Panc1 (cell line): ENCODE measurements at regions not wholly inside any gene's neighbourhood (a gene's known extent, or its start where the extent isn't known, plus 50 kb on each side); places are given as distances from the start of the nearest gene placed in this dataset.

ENCODE experiments used
- ATAC-seq: fragments of 200-7000 bp; cut with Tn5 transposase; 2 replicates; pipeline ENCODE4 v1.9.1; 2020; ENCODE audit warnings: mild to moderate bottlenecking, moderate library complexity
- BruUV-seq: library from RNA; stranded (reverse); fragments of 400-500 nt; replicated peaks from 2 replicates; lab custom pipeline; 2021; lab: Mats Ljungman, UMichigan
- CTCF ChIA-PET: fragments of 300-600 bp; sonication (Branson Sonifier 250); formaldehyde crosslinking; loops from one replicate; lab custom pipeline; 2022; ENCODE audit warnings: antibody characterized with exemption; lab: Charles Lee
- POLR2A ChIA-PET: fragments of 300-600 bp; sonication (Branson Sonifier 250); formaldehyde crosslinking; loops from one replicate; lab custom pipeline; 2022; ENCODE audit warnings: antibody characterized with exemption; lab: Charles Lee
- DNase-seq: peaks from one replicate; pipeline ENCODE4 v3.0.0-alpha.2; 2010; ENCODE audit warnings: low read depth, low spot score
- H3K27ac ChIP-seq: 2 replicates; pipeline ENCODE4 v1.5.1; 2011; ENCODE audit warnings: mild to moderate bottlenecking, low read length, inconsistent platforms
- H3K27me3 ChIP-seq: fragments of 200-500 bp; sonication (Bioruptor generic); 2 replicates; pipeline ENCODE4 v1.6.0; 2014; ENCODE audit warnings: low read length, inconsistent platforms; ENCODE audit not compliant: control insufficient read depth, insufficient read depth
- H3K36me3 ChIP-seq: fragments of 200-500 bp; sonication (Bioruptor generic); 2 replicates; pipeline ENCODE4 v1.5.1; 2014; ENCODE audit warnings: inconsistent platforms, mild to moderate bottlenecking, low read length, moderate library complexity; ENCODE audit not compliant: control insufficient read depth, insufficient read depth
- H3K4me1 ChIP-seq: 2 replicates; pipeline ENCODE4 v1.5.1; 2011; ENCODE audit warnings: inconsistent platforms, mild to moderate bottlenecking, low read length, moderate library complexity; ENCODE audit not compliant: control insufficient read depth, insufficient read depth
- H3K4me3 ChIP-seq, 2 experiments: 2 replicates each; pipeline ENCODE4 v1.5.1; 2011 to 2012; ENCODE audit warnings: low read depth in 2 of 2, low read length in 2 of 2, mild to moderate bottlenecking in 2 of 2, inconsistent platforms in 1 of 2, moderate library complexity in 1 of 2
- H3K9me3 ChIP-seq: fragments of 200-500 bp; sonication (Bioruptor generic); 2 replicates; pipeline ENCODE4 v1.5.1; 2014; ENCODE audit warnings: low read depth, mild to moderate bottlenecking, inconsistent platforms, low read length, moderate library complexity; ENCODE audit not compliant: control insufficient read depth, insufficient read depth
- POLR2AphosphoS5 ChIP-seq: IDR thresholded peaks from 2 replicates; pipeline ENCODE4 v1.6.1; 2012; ENCODE audit warnings: mild to moderate bottlenecking, low read depth, low read length, moderate library complexity
- REST ChIP-seq, 2 experiments: IDR thresholded peaks; 2 replicates each; pipeline ENCODE4 v1.6.1; 2011 to 2012; ENCODE audit warnings: low read depth in 2 of 2, control low read depth in 1 of 2, low read length in 1 of 2, mild to moderate bottlenecking in 1 of 2, moderate library complexity in 1 of 2; ENCODE audit not compliant: insufficient read depth in 1 of 2
- SIN3A ChIP-seq: IDR thresholded peaks from 2 replicates; pipeline ENCODE4 v1.6.1; 2012; ENCODE audit warnings: low read depth, mild to moderate bottlenecking, low read length, moderate library complexity, borderline replicate concordance; ENCODE audit not compliant: insufficient read depth
- TCF7L2 ChIP-seq: IDR thresholded peaks from 2 replicates; pipeline ENCODE4 v1.6.1; 2011; ENCODE audit warnings: mild to moderate bottlenecking, low read depth, low read length, inconsistent platforms
- in situ Hi-C: cut with HindIII; loops from 2 replicates; pipeline ENCODE4 v1.10.0; 2016; ENCODE audit warnings: low sequenced_read_pairs, low pct_unique_long_range_greater_than_20kb
- intact Hi-C: fragments of 100-400 bp; cut with micrococcal nuclease; formaldehyde crosslinking; loops from one replicate; pipeline ENCODE4 v1.10.0; 2022; ENCODE audit not compliant: unreplicated experiment
- TF ChIP-seq, protein P1 (sequence below): fragments of 450-650 bp; IDR thresholded peaks from 2 replicates; pipeline ENCODE4 v1.5.1; 2017; ENCODE audit warnings: mild to moderate bottlenecking

- Histone ChIP-seq H3K27ac (no peak overlapping the region), H3K4me3 (no peak overlapping the region), H3K27me3 (no peaks in the 10 kb centered on the region), H3K4me1 (no peaks in the 10 kb centered on the region), H3K9me3 (no peaks in the 10 kb centered on the region), H3K36me3 (no peaks in the 10 kb centered on the region)
- ATAC-seq (no peak), DNase-seq (no peak)
- intact Hi-C loops = no loop called here
- CTCF ChIA-PET = no interaction called here
- in situ Hi-C loops = no loop called here
- POLR2A ChIA-PET = no interaction called here
- TF ChIP-seq REST (IDR thresholded peaks at IDR 0.05; ENCODE audit: insufficient read depth in 1 of 2, low read depth in 2 of 2, low read length in 1 of 2) (no peak), POLR2AphosphoS5 (no peak), SIN3A (no peak), TCF7L2 (no peak)
- TF ChIP-seq, protein P1, sequence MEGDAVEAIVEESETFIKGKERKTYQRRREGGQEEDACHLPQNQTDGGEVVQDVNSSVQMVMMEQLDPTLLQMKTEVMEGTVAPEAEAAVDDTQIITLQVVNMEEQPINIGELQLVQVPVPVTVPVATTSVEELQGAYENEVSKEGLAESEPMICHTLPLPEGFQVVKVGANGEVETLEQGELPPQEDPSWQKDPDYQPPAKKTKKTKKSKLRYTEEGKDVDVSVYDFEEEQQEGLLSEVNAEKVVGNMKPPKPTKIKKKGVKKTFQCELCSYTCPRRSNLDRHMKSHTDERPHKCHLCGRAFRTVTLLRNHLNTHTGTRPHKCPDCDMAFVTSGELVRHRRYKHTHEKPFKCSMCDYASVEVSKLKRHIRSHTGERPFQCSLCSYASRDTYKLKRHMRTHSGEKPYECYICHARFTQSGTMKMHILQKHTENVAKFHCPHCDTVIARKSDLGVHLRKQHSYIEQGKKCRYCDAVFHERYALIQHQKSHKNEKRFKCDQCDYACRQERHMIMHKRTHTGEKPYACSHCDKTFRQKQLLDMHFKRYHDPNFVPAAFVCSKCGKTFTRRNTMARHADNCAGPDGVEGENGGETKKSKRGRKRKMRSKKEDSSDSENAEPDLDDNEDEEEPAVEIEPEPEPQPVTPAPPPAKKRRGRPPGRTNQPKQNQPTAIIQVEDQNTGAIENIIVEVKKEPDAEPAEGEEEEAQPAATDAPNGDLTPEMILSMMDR = no peak
- BruUV-seq = no TSS peak
These were observed 217.9 kb downstream of the KIF21A start for GRCh38 chr12:39224971-39225370.

DNA sequence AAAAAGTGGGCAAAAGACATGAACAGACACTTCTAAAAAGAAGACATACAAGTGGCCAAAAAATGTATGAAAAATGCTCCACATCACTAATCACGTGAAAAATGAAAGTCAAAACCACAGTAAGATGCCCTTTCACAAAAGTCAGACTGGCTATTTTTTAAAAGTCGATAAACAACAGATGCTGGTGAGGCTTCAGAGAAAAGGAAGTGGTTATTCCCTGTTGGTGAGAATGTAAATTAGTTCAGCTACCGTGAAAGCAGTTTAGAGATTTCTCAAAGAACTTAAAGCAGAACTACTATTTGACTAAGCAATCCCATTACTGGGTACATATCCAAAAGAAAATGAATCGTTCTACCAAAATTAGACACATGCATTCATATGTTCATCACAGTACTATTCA is 237.0 kb downstream of the KIF21A start:
- CTCF ChIA-PET = no interaction called here
- in situ Hi-C loops = no loop called here
- TF ChIP-seq, protein P1 = no peak
- TF ChIP-seq SIN3A (no peak), POLR2AphosphoS5 (no peak), TCF7L2 (no peak), REST (IDR thresholded peaks at IDR 0.05; ENCODE audit: insufficient read depth in 1 of 2, low read depth in 2 of 2, low read length in 1 of 2) (no peak)
- intact Hi-C loops = no loop called here
- no TSS peak for BruUV-seq
- Histone ChIP-seq H3K27ac (no peak overlapping the region), H3K4me3 (no peak overlapping the region), H3K36me3 (no peaks in the 10 kb centered on the region), H3K4me1 (no peaks in the 10 kb centered on the region), H3K27me3 (no peaks in the 10 kb centered on the region), H3K9me3 (no peaks in the 10 kb centered on the region)
- DNase-seq (no peak), ATAC-seq (no peak)
- POLR2A ChIA-PET = no interaction called here
